WTC11 (cell line): ENCODE measurements at regions not wholly inside any gene's neighbourhood (a gene's known extent, or its start where the extent isn't known, plus 50 kb on each side); places are given as distances from the start of the nearest gene placed in this dataset.

ENCODE experiments used
- ATAC-seq: fragments of 200-7000 bp; cut with Tn5 transposase; 2 replicates; pipeline ENCODE4 v1.10.0; 2021; ENCODE audit warnings: mild to moderate bottlenecking, moderate library complexity
- CTCF ChIA-PET: fragments of 300-600 bp; sonication (Branson Sonifier 250); formaldehyde crosslinking; loops from one replicate; lab custom pipeline; 2021; ENCODE audit warnings: antibody characterized with exemption; lab: Charles Lee
- POLR2A ChIA-PET: fragments of 350-600 bp; sonication (Branson Sonifier 250); formaldehyde crosslinking; loops from one replicate; lab custom pipeline; 2021; ENCODE audit warnings: antibody characterized with exemption; lab: Charles Lee
- DNase-seq: peaks from one replicate; pipeline ENCODE4 v3.0.0; 2021; ENCODE audit warnings: low spot score
- H3K27ac Mint-ChIP-seq: 2 replicates; pipeline ENCODE4 v1.8.0; 2021; ENCODE audit warnings: mixed read lengths
- H3K27me3 Mint-ChIP-seq: 2 replicates; pipeline ENCODE4 v1.8.0; 2021; ENCODE audit warnings: low read depth, mild to moderate bottlenecking, moderate library complexity, mixed read lengths
- H3K36me3 Mint-ChIP-seq: 2 replicates; pipeline ENCODE4 v1.8.0; 2021; ENCODE audit warnings: mixed read lengths
- H3K4me1 Mint-ChIP-seq: 2 replicates; pipeline ENCODE4 v1.8.0; 2022; ENCODE audit warnings: mixed read lengths
- H3K4me3 Mint-ChIP-seq: 2 replicates; pipeline ENCODE4 v1.8.0; 2021; ENCODE audit warnings: mild to moderate bottlenecking, moderate library complexity, mixed read lengths
- H3K9me3 Mint-ChIP-seq: 2 replicates; pipeline ENCODE4 v1.8.0; 2021; ENCODE audit warnings: mixed read lengths
- ATF1 ChIP-seq: sonication (generic); formaldehyde crosslinking; IDR thresholded peaks from 2 replicates; pipeline ENCODE4 v1.8.1; 2023; ENCODE audit warnings: mild to moderate bottlenecking, moderate library complexity, missing genetic modification reagents
- ATF2 ChIP-seq: sonication (generic); formaldehyde crosslinking; IDR thresholded peaks from 2 replicates; pipeline ENCODE4 v1.8.1; 2022; ENCODE audit warnings: low read depth, missing genetic modification reagents, borderline replicate concordance
- ATF6 ChIP-seq: sonication (generic); formaldehyde crosslinking; IDR thresholded peaks from 2 replicates; pipeline ENCODE4 v1.8.1; 2023; ENCODE audit warnings: mild to moderate bottlenecking, missing genetic modification reagents
- CBFB ChIP-seq: sonication (generic); formaldehyde crosslinking; IDR thresholded peaks from 2 replicates; pipeline ENCODE4 v1.8.1; 2022; ENCODE audit warnings: mild to moderate bottlenecking, low read depth, missing genetic modification reagents
- CREM ChIP-seq: sonication (generic); formaldehyde crosslinking; IDR thresholded peaks from 2 replicates; pipeline ENCODE4 v1.8.1; 2022; ENCODE audit warnings: mild to moderate bottlenecking, missing genetic modification reagents, moderate library complexity
- ETV6 ChIP-seq: sonication (generic); formaldehyde crosslinking; IDR thresholded peaks from 2 replicates; pipeline ENCODE4 v1.8.1; 2022; ENCODE audit warnings: mild to moderate bottlenecking, missing genetic modification reagents
- FOXP4 ChIP-seq: sonication (generic); formaldehyde crosslinking; IDR thresholded peaks from 2 replicates; pipeline ENCODE4 v1.8.0; 2022; ENCODE audit warnings: mild to moderate bottlenecking, missing genetic modification reagents
- GTF2I ChIP-seq: fragments of 250-450 bp; sonication (Bioruptor Pico); conservative IDR thresholded peaks from 2 replicates; pipeline ENCODE4 v1.4.0; 2021; ENCODE audit warnings: mild to moderate bottlenecking
- MXD4 ChIP-seq: fragments of 250-450 bp; sonication (Bioruptor Pico); IDR thresholded peaks from 2 replicates; pipeline ENCODE4 v1.8.0; 2021; ENCODE audit warnings: mild to moderate bottlenecking, moderate library complexity, borderline replicate concordance
- MYBL2 ChIP-seq: sonication (generic); formaldehyde crosslinking; IDR thresholded peaks from 2 replicates; pipeline ENCODE4 v1.8.1; 2023; ENCODE audit warnings: mild to moderate bottlenecking, moderate library complexity, missing genetic modification reagents
- NR3C1 ChIP-seq: sonication (generic); formaldehyde crosslinking; conservative IDR thresholded peaks from 2 replicates; pipeline ENCODE4 v1.8.1; 2023; ENCODE audit warnings: low read depth, mild to moderate bottlenecking, missing genetic modification reagents
- PRRX2 ChIP-seq: fragments of 250-450 bp; sonication (Bioruptor Pico); IDR thresholded peaks from 2 replicates; pipeline ENCODE4 v1.8.0; 2021; ENCODE audit warnings: mild to moderate bottlenecking
- SMAD4 ChIP-seq: sonication (generic); formaldehyde crosslinking; IDR thresholded peaks from 2 replicates; pipeline ENCODE4 v1.8.0; 2022; ENCODE audit warnings: mild to moderate bottlenecking, missing genetic modification reagents
- TEAD1 ChIP-seq: sonication (generic); formaldehyde crosslinking; IDR thresholded peaks from 2 replicates; pipeline ENCODE4 v1.8.0; 2022; ENCODE audit warnings: mild to moderate bottlenecking, missing genetic modification reagents
- TEAD4 ChIP-seq: sonication (generic); formaldehyde crosslinking; IDR thresholded peaks from 2 replicates; pipeline ENCODE4 v1.8.0; 2022; ENCODE audit warnings: mild to moderate bottlenecking, missing genetic modification reagents
- ZNF416 ChIP-seq: fragments of 250-450 bp; sonication (Bioruptor Pico); IDR thresholded peaks from 2 replicates; pipeline ENCODE4 v1.9.0; 2021; ENCODE audit warnings: mild to moderate bottlenecking, inconsistent platforms
- ZNF423 ChIP-seq: fragments of 250-450 bp; sonication (Bioruptor Pico); IDR thresholded peaks from 2 replicates; pipeline ENCODE4 v2.1.2; 2022; ENCODE audit warnings: mild to moderate bottlenecking, moderate library complexity
- ZNF671 ChIP-seq: fragments of 250-450 bp; sonication (Bioruptor Pico); IDR thresholded peaks from 2 replicates; pipeline ENCODE4 v1.8.0; 2021; ENCODE audit warnings: mild to moderate bottlenecking
- TF ChIP-seq, protein P1 (sequence below): fragments of 250-450 bp; sonication (Bioruptor Pico); IDR thresholded peaks from 2 replicates; pipeline ENCODE4 v1.9.0; 2021; ENCODE audit warnings: mild to moderate bottlenecking
- TF ChIP-seq, protein P2 (sequence below): sonication (generic); formaldehyde crosslinking; IDR thresholded peaks from 2 replicates; pipeline ENCODE4 v1.8.0; 2023; ENCODE audit warnings: missing genetic modification reagents, mild to moderate bottlenecking, borderline replicate concordance
- TF ChIP-seq, protein P3 (sequence below): sonication (generic); formaldehyde crosslinking; IDR thresholded peaks from 2 replicates; pipeline ENCODE4 v1.8.1; 2022; ENCODE audit warnings: missing genetic modification reagents, borderline replicate concordance

DNA sequence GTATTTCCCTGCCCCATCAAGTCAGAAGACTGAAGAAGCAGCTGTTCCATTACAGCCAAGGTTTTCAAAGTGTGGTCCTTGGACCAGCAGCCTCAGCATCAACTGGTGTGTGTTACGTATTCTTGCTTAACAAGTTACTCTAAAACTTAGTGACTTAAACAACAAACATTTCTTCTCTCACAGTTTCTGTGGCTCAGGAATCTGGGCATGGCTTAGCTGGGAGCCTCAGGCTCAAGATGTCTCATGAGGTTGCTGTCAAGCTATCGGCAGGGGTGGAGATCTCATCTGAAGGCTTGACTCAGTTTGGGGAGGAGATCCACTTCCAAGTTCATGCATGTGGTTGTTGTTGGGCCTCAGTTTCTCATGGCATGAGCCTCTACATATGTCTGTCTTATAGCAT lies 174.5 kb downstream of the KTN1 start:
- peaks cover 61% of the 10 kb centered on the region for H3K4me1 Mint-ChIP-seq
- CTCF ChIA-PET = interaction anchor here (1.0 kb wide), 2 partner anchors 23 to 316 kb away, joined by 3 read pairs; no protein-coding TSS in a partner anchor
- no peak overlapping the region for H3K27ac Mint-ChIP-seq
- no peak overlapping the region for H3K4me3 Mint-ChIP-seq
- TF ChIP-seq SMAD4 (CRISPR knock-in tag) = no peak
- no peak for TF ChIP-seq ZNF416 (CRISPR knock-in tag)
- no peak for TF ChIP-seq NR3C1 (CRISPR knock-in tag)
- DNase-seq = no peak
- ATAC-seq = no peak
- no peaks in the 10 kb centered on the region for H3K27me3 Mint-ChIP-seq
- H3K36me3 Mint-ChIP-seq = no peaks in the 10 kb centered on the region
- POLR2A ChIA-PET = no interaction called here
- peaks cover 5% of the 10 kb centered on the region for H3K9me3 Mint-ChIP-seq

GRCh38 chr14:55754871-55755270 lies 174.9 kb downstream of the KTN1 start:
- POLR2A ChIA-PET = no interaction called here
- no peak for ATAC-seq
- CTCF ChIA-PET = interaction anchor here (0.9 to 1.0 kb wide), 2 partner anchors 309 to 317 kb away, joined by 3 read pairs; no protein-coding TSS in a partner anchor
- no peak for TF ChIP-seq ETV6 (CRISPR knock-in tag)
- TF ChIP-seq, protein P1, sequence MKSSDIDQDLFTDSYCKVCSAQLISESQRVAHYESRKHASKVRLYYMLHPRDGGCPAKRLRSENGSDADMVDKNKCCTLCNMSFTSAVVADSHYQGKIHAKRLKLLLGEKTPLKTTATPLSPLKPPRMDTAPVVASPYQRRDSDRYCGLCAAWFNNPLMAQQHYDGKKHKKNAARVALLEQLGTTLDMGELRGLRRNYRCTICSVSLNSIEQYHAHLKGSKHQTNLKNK (CRISPR knock-in tag) = no peak
- no peak for TF ChIP-seq CBFB (CRISPR knock-in tag)
- no peak for TF ChIP-seq ATF6 (CRISPR knock-in tag)
- no peak for TF ChIP-seq ATF1
- no peak for TF ChIP-seq CREM
- TF ChIP-seq TEAD1 (CRISPR knock-in tag) = no peak
- TF ChIP-seq ZNF423 = no peak
- TF ChIP-seq SMAD4 (CRISPR knock-in tag) = no peak
- no peak for TF ChIP-seq MYBL2 (CRISPR knock-in tag)
- TF ChIP-seq, protein P2, sequence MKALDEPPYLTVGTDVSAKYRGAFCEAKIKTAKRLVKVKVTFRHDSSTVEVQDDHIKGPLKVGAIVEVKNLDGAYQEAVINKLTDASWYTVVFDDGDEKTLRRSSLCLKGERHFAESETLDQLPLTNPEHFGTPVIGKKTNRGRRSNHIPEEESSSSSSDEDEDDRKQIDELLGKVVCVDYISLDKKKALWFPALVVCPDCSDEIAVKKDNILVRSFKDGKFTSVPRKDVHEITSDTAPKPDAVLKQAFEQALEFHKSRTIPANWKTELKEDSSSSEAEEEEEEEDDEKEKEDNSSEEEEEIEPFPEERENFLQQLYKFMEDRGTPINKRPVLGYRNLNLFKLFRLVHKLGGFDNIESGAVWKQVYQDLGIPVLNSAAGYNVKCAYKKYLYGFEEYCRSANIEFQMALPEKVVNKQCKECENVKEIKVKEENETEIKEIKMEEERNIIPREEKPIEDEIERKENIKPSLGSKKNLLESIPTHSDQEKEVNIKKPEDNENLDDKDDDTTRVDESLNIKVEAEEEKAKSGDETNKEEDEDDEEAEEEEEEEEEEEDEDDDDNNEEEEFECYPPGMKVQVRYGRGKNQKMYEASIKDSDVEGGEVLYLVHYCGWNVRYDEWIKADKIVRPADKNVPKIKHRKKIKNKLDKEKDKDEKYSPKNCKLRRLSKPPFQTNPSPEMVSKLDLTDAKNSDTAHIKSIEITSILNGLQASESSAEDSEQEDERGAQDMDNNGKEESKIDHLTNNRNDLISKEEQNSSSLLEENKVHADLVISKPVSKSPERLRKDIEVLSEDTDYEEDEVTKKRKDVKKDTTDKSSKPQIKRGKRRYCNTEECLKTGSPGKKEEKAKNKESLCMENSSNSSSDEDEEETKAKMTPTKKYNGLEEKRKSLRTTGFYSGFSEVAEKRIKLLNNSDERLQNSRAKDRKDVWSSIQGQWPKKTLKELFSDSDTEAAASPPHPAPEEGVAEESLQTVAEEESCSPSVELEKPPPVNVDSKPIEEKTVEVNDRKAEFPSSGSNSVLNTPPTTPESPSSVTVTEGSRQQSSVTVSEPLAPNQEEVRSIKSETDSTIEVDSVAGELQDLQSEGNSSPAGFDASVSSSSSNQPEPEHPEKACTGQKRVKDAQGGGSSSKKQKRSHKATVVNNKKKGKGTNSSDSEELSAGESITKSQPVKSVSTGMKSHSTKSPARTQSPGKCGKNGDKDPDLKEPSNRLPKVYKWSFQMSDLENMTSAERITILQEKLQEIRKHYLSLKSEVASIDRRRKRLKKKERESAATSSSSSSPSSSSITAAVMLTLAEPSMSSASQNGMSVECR = no peak
- TF ChIP-seq TEAD4 (CRISPR knock-in tag) = no peak
- TF ChIP-seq ATF2 = no peak
- TF ChIP-seq ZNF671 = no peak
- no peak for TF ChIP-seq GTF2I (CRISPR knock-in tag)
- TF ChIP-seq MXD4 (CRISPR knock-in tag) = no peak
- TF ChIP-seq FOXP4 (CRISPR knock-in tag) = no peak
- no peak for TF ChIP-seq PRRX2 (CRISPR knock-in tag)
- TF ChIP-seq, protein P3, sequence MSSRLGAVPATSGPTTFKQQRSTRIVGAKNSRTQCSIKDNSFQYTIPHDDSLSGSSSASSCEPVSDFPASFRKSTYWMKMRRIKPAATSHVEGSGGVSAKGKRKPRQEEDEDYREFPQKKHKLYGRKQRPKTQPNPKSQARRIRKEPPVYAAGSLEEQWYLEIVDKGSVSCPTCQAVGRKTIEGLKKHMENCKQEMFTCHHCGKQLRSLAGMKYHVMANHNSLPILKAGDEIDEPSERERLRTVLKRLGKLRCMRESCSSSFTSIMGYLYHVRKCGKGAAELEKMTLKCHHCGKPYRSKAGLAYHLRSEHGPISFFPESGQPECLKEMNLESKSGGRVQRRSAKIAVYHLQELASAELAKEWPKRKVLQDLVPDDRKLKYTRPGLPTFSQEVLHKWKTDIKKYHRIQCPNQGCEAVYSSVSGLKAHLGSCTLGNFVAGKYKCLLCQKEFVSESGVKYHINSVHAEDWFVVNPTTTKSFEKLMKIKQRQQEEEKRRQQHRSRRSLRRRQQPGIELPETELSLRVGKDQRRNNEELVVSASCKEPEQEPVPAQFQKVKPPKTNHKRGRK = no peak
- H3K9me3 Mint-ChIP-seq = peaks cover 5% of the 10 kb centered on the region
- no peak overlapping the region for H3K27ac Mint-ChIP-seq
- H3K36me3 Mint-ChIP-seq = no peaks in the 10 kb centered on the region
- no peak for DNase-seq
- H3K4me1 Mint-ChIP-seq = peaks cover 58% of the 10 kb centered on the region
- H3K27me3 Mint-ChIP-seq = no peaks in the 10 kb centered on the region
- H3K4me3 Mint-ChIP-seq = no peak overlapping the region
